HCT116 (cell line): ENCODE measurements at regions not wholly inside any gene's neighbourhood (a gene's known extent, or its start where the extent isn't known, plus 50 kb on each side); places are given as distances from the start of the nearest gene placed in this dataset.

Source experiments
- ATAC-seq: fragments of 200-7000 bp; cut with Tn5 transposase; 2 replicates; pipeline ENCODE4 v1.9.1; 2020; ENCODE audit warnings: mild to moderate bottlenecking, moderate library complexity
- BruUV-seq: library from RNA; stranded (reverse); fragments of 400-500 nt; replicated peaks from 2 replicates; lab custom pipeline; 2021; lab: Mats Ljungman, UMichigan
- CTCF ChIA-PET: fragments of 300-600 bp; sonication (Branson Sonifier 250); formaldehyde crosslinking; loops from one replicate; lab custom pipeline; 2021; ENCODE audit warnings: antibody characterized with exemption; lab: Charles Lee
- POLR2A ChIA-PET: fragments of 300-600, 350-600 bp; sonication (Branson Sonifier 250); formaldehyde crosslinking; loops from one replicate; lab custom pipeline; 2021; ENCODE audit warnings: antibody characterized with exemption; lab: Charles Lee
- RAD21 ChIA-PET, 2 experiments: fragments of 300-600 bp; sonication (Branson Sonifier 250); formaldehyde crosslinking; loops; one replicate each; lab custom pipeline; 2023; ENCODE audit warnings: low total read pairs in 2 of 2; ENCODE audit not compliant: uncharacterized antibody in 2 of 2, unreplicated experiment in 2 of 2, low non-redundant PET in 1 of 2; lab: Charles Lee
- DNase-seq: peaks from one replicate; pipeline ENCODE4 v3.0.0-alpha.2; 2010; ENCODE audit warnings: low read depth, low spot score
- H2AFZ ChIP-seq: fragments of 200-600 bp; shearing (Covaris generic), sonication (generic); 2 replicates; pipeline ENCODE4 v1.6.1; 2017; ENCODE audit warnings: low read depth, mixed run types, mixed read lengths, antibody characterized with exemption, low read length; ENCODE audit not compliant: poor library complexity, severe bottlenecking
- H3K27ac ChIP-seq: 2 replicates; pipeline ENCODE4 v1.5.1; 2012; ENCODE audit warnings: low read depth, low read length
- H3K27me3 ChIP-seq: fragments of 200-600 bp; sonication (generic); 2 replicates; pipeline ENCODE4 v1.6.1; 2016; ENCODE audit warnings: mixed run types, low read length, mixed read lengths; ENCODE audit not compliant: insufficient read depth
- H3K36me3 ChIP-seq, 2 experiments: fragments of 200-500 bp in 1 of 2; fragments of 200-600 bp in 1 of 2; sonication (Bioruptor generic) in 1 of 2; sonication (generic) in 1 of 2; 2 replicates each; pipeline versions ENCODE4 v1.5.1 to v1.6.1; 2014 to 2016; ENCODE audit warnings: low read length in 2 of 2, inconsistent platforms in 1 of 2, mixed read lengths in 1 of 2, mixed run types in 1 of 2; ENCODE audit not compliant: insufficient read depth in 2 of 2, control insufficient read depth in 1 of 2
- H3K4me1 ChIP-seq, 2 experiments: fragments of 200-600 bp in 1 of 2; sonication (generic) in 1 of 2; 2 replicates each; pipeline versions ENCODE4 v1.5.1 to v1.6.1; 2012 to 2017; ENCODE audit warnings: low read length in 2 of 2, inconsistent platforms in 1 of 2, mild to moderate bottlenecking in 1 of 2, mixed read lengths in 1 of 2, mixed run types in 1 of 2, moderate library complexity in 1 of 2; ENCODE audit not compliant: insufficient read depth in 2 of 2, control insufficient read depth in 1 of 2
- H3K4me2 ChIP-seq: fragments of 200-600 bp; sonication (generic); 2 replicates; pipeline ENCODE4 v1.6.1; 2017; ENCODE audit warnings: mixed run types, low read length, mixed read lengths
- H3K4me3 ChIP-seq, 2 experiments: fragments of 200-600 bp in 1 of 2; sonication (generic) in 1 of 2; replicated peaks in 1 of 2; 2 replicates each; pipeline ENCODE4 v1.5.1; 2011 to 2016; ENCODE audit warnings: low read length in 2 of 2, control low read depth in 1 of 2, low read depth in 1 of 2, mild to moderate bottlenecking in 1 of 2, mixed read lengths in 1 of 2, mixed run types in 1 of 2
- H3K79me2 ChIP-seq: fragments of 200-600 bp; sonication (generic); 2 replicates; pipeline ENCODE4 v1.6.1; 2017; ENCODE audit warnings: mild to moderate bottlenecking, mixed run types, low read length, moderate library complexity, mixed read lengths; ENCODE audit not compliant: insufficient read depth
- H3K9ac ChIP-seq: fragments of 200-600 bp; sonication (generic); 2 replicates; pipeline ENCODE4 v1.6.1; 2016; ENCODE audit warnings: low read length, mixed read lengths
- H3K9me2 ChIP-seq: fragments of 200-600 bp; sonication (generic), shearing (Covaris generic); 2 replicates; pipeline ENCODE4 v1.6.1; 2017; ENCODE audit warnings: mixed run types, mild to moderate bottlenecking, moderate library complexity; ENCODE audit not compliant: insufficient read depth
- H3K9me3 ChIP-seq, 2 experiments: fragments of 200-500 bp in 1 of 2; fragments of 200-600 bp in 1 of 2; sonication (Bioruptor generic) in 1 of 2; sonication (generic) in 1 of 2; 2 replicates each; pipeline ENCODE4 v1.6.1; 2014 to 2017; ENCODE audit warnings: low read length in 2 of 2, mixed read lengths in 2 of 2, inconsistent platforms in 1 of 2, low read depth in 1 of 2, mild to moderate bottlenecking in 1 of 2, mixed run types in 1 of 2, moderate library complexity in 1 of 2; ENCODE audit not compliant: control insufficient read depth in 1 of 2, insufficient read depth in 1 of 2
- H4K20me1 ChIP-seq: fragments of 200-600 bp; sonication (generic), shearing (Covaris generic); 2 replicates; pipeline ENCODE4 v1.6.1; 2017; ENCODE audit warnings: mixed run types, mild to moderate bottlenecking, moderate library complexity; ENCODE audit not compliant: insufficient read depth
- ATF3 ChIP-seq: IDR thresholded peaks from 2 replicates; pipeline ENCODE4 v1.6.1; 2012
- CBX3 ChIP-seq: IDR thresholded peaks from 2 replicates; pipeline ENCODE4 v1.6.1; 2012; ENCODE audit warnings: low read depth
- CTCF ChIP-seq, 3 experiments: fragments of 200-600 bp in 1 of 3; sonication (generic) in 1 of 3; IDR thresholded peaks in 2 of 3; conservative IDR thresholded peaks in 1 of 3; 2 replicates each; pipeline ENCODE4 v1.5.1; 2012 to 2017; ENCODE audit warnings: low read depth in 2 of 3, low read length in 2 of 3, antibody characterized with exemption in 1 of 3, borderline replicate concordance in 1 of 3, control low read depth in 1 of 3, mild to moderate bottlenecking in 1 of 3, mixed read lengths in 1 of 3, mixed run types in 1 of 3, moderate library complexity in 1 of 3; ENCODE audit not compliant: insufficient read depth in 1 of 3
- FOSL1 ChIP-seq: IDR thresholded peaks from 2 replicates; pipeline ENCODE4 v1.6.1; 2012; ENCODE audit warnings: low read depth
- JUND ChIP-seq: IDR thresholded peaks from 2 replicates; pipeline ENCODE4 v1.6.1; 2012
- MAX ChIP-seq: IDR thresholded peaks from 2 replicates; pipeline ENCODE4 v1.6.1; 2012
- POLR2A ChIP-seq: IDR thresholded peaks from 2 replicates; pipeline ENCODE4 v1.7.0; 2011; ENCODE audit warnings: borderline replicate concordance; ENCODE audit not compliant: insufficient read depth, insufficient read length; ENCODE audit errors: extremely low read depth
- REST ChIP-seq: IDR thresholded peaks from 2 replicates; pipeline ENCODE4 v1.6.1; 2012; ENCODE audit warnings: low read depth
- SIN3A ChIP-seq: IDR thresholded peaks from 2 replicates; pipeline ENCODE4 v1.6.1; 2012; ENCODE audit warnings: low read depth
- SP1 ChIP-seq: IDR thresholded peaks from 2 replicates; pipeline ENCODE4 v1.6.1; 2012; ENCODE audit warnings: low read depth
- SRF ChIP-seq: IDR thresholded peaks from 2 replicates; pipeline ENCODE4 v1.6.1; 2012; ENCODE audit warnings: low read depth
- ZFX ChIP-seq: fragments of 450-650 bp; IDR thresholded peaks from 2 replicates; pipeline ENCODE4 v1.6.1; 2017
- intact Hi-C: fragments of 100-400 bp; cut with micrococcal nuclease; formaldehyde crosslinking; loops from 2 replicates; pipeline ENCODE4 v1.10.0; 2022

GRCh38 chr1:68723791-68724190 lies 226.9 kb upstream of the DEPDC1 start:
- Histone ChIP-seq H3K4me3 (no peak overlapping the region), H3K9me3 (no peaks in the 10 kb centered on the region), H2AFZ (no peak overlapping the region), H3K27me3 (no peaks in the 10 kb centered on the region), H3K4me1 (no peaks in the 10 kb centered on the region), H4K20me1 (no peaks in the 10 kb centered on the region), H3K79me2 (no peaks in the 10 kb centered on the region), H3K36me3 (no peaks in the 10 kb centered on the region), H3K4me2 (no peak overlapping the region), H3K9ac (no peak overlapping the region), H3K27ac (no peak overlapping the region), H3K9me2 (no peaks in the 10 kb centered on the region)
- RAD21 ChIA-PET: no interaction called here
- POLR2A ChIA-PET: no interaction called here
- ATAC-seq (no peak), DNase-seq (no peak)
- intact Hi-C loops: no loop called here
- BruUV-seq: no TSS peak
- CTCF ChIA-PET: no interaction called here
- TF ChIP-seq SIN3A (no peak), SP1 (no peak), ZFX (no peak), SRF (no peak), POLR2A (no peak), CBX3 (no peak), MAX (no peak), REST (no peak), CTCF (IDR thresholded peaks at IDR 0.05 in 2 of 3, conservative IDR thresholded peaks at IDR 0.05 in 1 of 3; ENCODE audit: borderline replicate concordance in 1 of 3, insufficient read depth in 1 of 3, low read depth in 2 of 3, low read length in 2 of 3) (no peak), FOSL1 (no peak), JUND (no peak), ATF3 (no peak)
